ENCODE measurements at regions not wholly inside any gene's neighbourhood (a gene's known extent, or its start where the extent isn't known, plus 50 kb on each side); places are given as distances from the start of the nearest gene placed in this dataset.

- TF ChIP-seq CTCF (conservative IDR thresholded peaks at IDR 0.05): no peak
- no peak for TF ChIP-seq EZH2 (IDR thresholded peaks at IDR 0.05; ENCODE audit: low read depth)
Observed at GRCh38 chr17:77853191-77853977, 105.1 kb upstream of the TNRC6C start.
